ENCODE measurements at regions not wholly inside any gene's neighbourhood (a gene's known extent, or its start where the extent isn't known, plus 50 kb on each side); places are given as distances from the start of the nearest gene placed in this dataset.

- ChIA-PET POLR2A (no interaction called here), CTCF (interaction anchor here (1.3 kb wide), 1 partner anchor 18 kb away, joined by 3 read pairs; no protein-coding TSS in a partner anchor)
- H3K4me3 ChIP-seq (ENCODE audit: low read depth, low read length): no peak overlapping the region
- TF ChIP-seq CTCF (IDR thresholded peaks at IDR 0.05; ENCODE audit: insufficient read depth, low read length, missing control alignments): no peak
- no peak for DNase-seq (ENCODE audit: low read depth, low spot score)
Observed at GRCh38 chr6:111939902-111940301, 66.7 kb upstream of the FYN start.

- ChIA-PET POLR2A (no interaction called here), CTCF (interaction anchor here (1.0 to 1.3 kb wide), 2 partner anchors 17 to 231 kb away, joined by 3 read pairs; no protein-coding TSS in a partner anchor)
Observed at GRCh38 chr6:111940801-111941200, 67.5 kb upstream of the FYN start.

GRCh38 chr6:111941686-111942330, 68.6 kb upstream of the FYN start:
- no peak for DNase-seq (ENCODE audit: low read depth, low spot score)
- ChIA-PET CTCF (no interaction called here), POLR2A (no interaction called here)
- H3K4me3 ChIP-seq (ENCODE audit: low read depth, low read length): no peak overlapping the region
- TF ChIP-seq CTCF (IDR thresholded peaks at IDR 0.05; ENCODE audit: insufficient read depth, low read length, missing control alignments): no peak

More at GRCh38 chr6:111940801-111941200, 67.5 kb upstream of the FYN start:
- no peak for TF ChIP-seq CTCF (IDR thresholded peaks at IDR 0.05; ENCODE audit: insufficient read depth, low read length, missing control alignments)
- no peak for DNase-seq (ENCODE audit: low read depth, low spot score)
- H3K4me3 ChIP-seq (ENCODE audit: low read depth, low read length): no peak overlapping the region

GRCh38 chr6:111942561-111942960, 69.3 kb upstream of the FYN start:
- no peak for TF ChIP-seq CTCF (IDR thresholded peaks at IDR 0.05; ENCODE audit: insufficient read depth, low read length, missing control alignments)
- no peak overlapping the region for H3K4me3 ChIP-seq (ENCODE audit: low read depth, low read length)
- CTCF ChIA-PET: no interaction called here
- DNase-seq (ENCODE audit: low read depth, low spot score): no peak
- POLR2A ChIA-PET: no interaction called here

GRCh38 chr6:111943266-111943665, 70.0 kb upstream of the FYN start:
- CTCF ChIA-PET: interaction anchor here (1.7 kb wide), 1 partner anchor 13 kb away, joined by 4 read pairs; no protein-coding TSS in a partner anchor
- DNase-seq (ENCODE audit: low read depth, low spot score): no peak

GRCh38 chr6:111943726-111944125, 70.5 kb upstream of the FYN start:
- ChIA-PET CTCF (interaction anchor here (1.7 kb wide), 1 partner anchor 13 kb away, joined by 4 read pairs; no protein-coding TSS in a partner anchor), POLR2A (no interaction called here)
- TF ChIP-seq CTCF (IDR thresholded peaks at IDR 0.05; ENCODE audit: insufficient read depth, low read length, missing control alignments): no peak
- no peak for DNase-seq (ENCODE audit: low read depth, low spot score)
- no peak overlapping the region for H3K4me3 ChIP-seq (ENCODE audit: low read depth, low read length)

More at GRCh38 chr6:111943266-111943665, 70.0 kb upstream of the FYN start:
- TF ChIP-seq CTCF (IDR thresholded peaks at IDR 0.05; ENCODE audit: insufficient read depth, low read length, missing control alignments): no peak
- H3K4me3 ChIP-seq (ENCODE audit: low read depth, low read length): no peak overlapping the region
- POLR2A ChIA-PET: no interaction called here
